H1 (cell line): ENCODE measurements at regions not wholly inside any gene's neighbourhood (a gene's known extent, or its start where the extent isn't known, plus 50 kb on each side); places are given as distances from the start of the nearest gene placed in this dataset.

Experiments
- CTCF ChIA-PET: fragments of 300-600 bp; sonication (Branson Sonifier 250); formaldehyde crosslinking; loops from one replicate; lab custom pipeline; 2021; ENCODE audit not compliant: partially characterized antibody; lab: Charles Lee
- POLR2A ChIA-PET: fragments of 300-600 bp; sonication (Branson Sonifier 250); formaldehyde crosslinking; loops from one replicate; lab custom pipeline; 2021; ENCODE audit warnings: inconsistent platforms; ENCODE audit not compliant: partially characterized antibody; lab: Charles Lee
- DNase-seq, 2 experiments: peaks; one replicate each; pipeline versions ENCODE4 v3.0.0 to v3.0.0-alpha.2; 2010 to 2022; ENCODE audit warnings: low spot score in 2 of 2, low read depth in 1 of 2, mixed read lengths in 1 of 2
- FAIRE-seq: peaks from 2 replicates; lab custom pipeline; 2011; peaks lifted over from hg19 to GRCh38; lab: Jason Lieb, UNC
- H2AFZ ChIP-seq: 2 replicates; pipeline ENCODE4 v1.8.1; 2012; ENCODE audit warnings: low read length, inconsistent platforms
- H2AK5ac ChIP-seq: 2 replicates; pipeline ENCODE4 v1.6.1; 2013; ENCODE audit warnings: low read depth, low read length
- H2BK120ac ChIP-seq: replicated peaks from 2 replicates; pipeline ENCODE3; 2013; ENCODE audit warnings: low read depth, low read length, inconsistent platforms
- H2BK12ac ChIP-seq: 2 replicates; pipeline ENCODE4 v1.6.1; 2013; ENCODE audit warnings: low read depth, low read length
- H2BK15ac ChIP-seq: 2 replicates; pipeline ENCODE4 v1.6.1; 2013; ENCODE audit warnings: low read length
- H2BK20ac ChIP-seq: 2 replicates; pipeline ENCODE4 v1.6.1; 2013; ENCODE audit warnings: low read length
- H2BK5ac ChIP-seq: 2 replicates; pipeline ENCODE4 v1.6.1; 2013; ENCODE audit warnings: low read depth, low read length
- H3K14ac ChIP-seq: 2 replicates; pipeline ENCODE4 v1.6.1; 2013; ENCODE audit warnings: inconsistent platforms; ENCODE audit not compliant: insufficient read length
- H3K18ac ChIP-seq: 2 replicates; pipeline ENCODE4 v1.6.1; 2013; ENCODE audit warnings: low read length; ENCODE audit errors: extremely low read depth
- H3K23ac ChIP-seq: 2 replicates; pipeline ENCODE4 v1.6.1; 2013; ENCODE audit warnings: inconsistent platforms; ENCODE audit not compliant: insufficient read length
- H3K23me2 ChIP-seq: 2 replicates; pipeline ENCODE4 v1.6.1; 2013; ENCODE audit warnings: low read depth, low read length
- H3K27ac ChIP-seq: 2 replicates; pipeline ENCODE4 v1.6.1; 2011; ENCODE audit warnings: low read depth, low read length, inconsistent platforms
- H3K27me3 ChIP-seq, 4 experiments: replicated peaks in 1 of 4; 1 replicate in 1 of 4; 2 replicates in 3 of 4; pipeline versions ENCODE4 v1.6.1 to v1.8.1; 2011 to 2013; ENCODE audit warnings: low read length in 3 of 4, mild to moderate bottlenecking in 3 of 4, inconsistent platforms in 2 of 4, mixed read lengths in 2 of 4, moderate library complexity in 1 of 4; ENCODE audit not compliant: control insufficient read depth in 3 of 4, insufficient read depth in 3 of 4; ENCODE audit errors: extremely low read depth in 1 of 4
- H3K36me3 ChIP-seq, 4 experiments: 2 replicates each; pipeline versions ENCODE4 v1.6.1 to v1.8.1; 2011 to 2013; ENCODE audit warnings: mild to moderate bottlenecking in 4 of 4, low read length in 3 of 4, moderate library complexity in 2 of 4, control low read depth in 1 of 4, inconsistent platforms in 1 of 4; ENCODE audit not compliant: insufficient read depth in 4 of 4, control insufficient read depth in 2 of 4
- H3K4ac ChIP-seq: replicated peaks from 2 replicates; pipeline ENCODE3; 2013; ENCODE audit warnings: low read length, low read depth, mixed read lengths, inconsistent platforms; ENCODE audit not compliant: insufficient read length
- H3K4me1 ChIP-seq, 4 experiments: replicated peaks in 1 of 4; 1 replicate in 1 of 4; 2 replicates in 3 of 4; pipeline versions ENCODE4 v1.6.1 to v1.8.1; 2011 to 2013; ENCODE audit warnings: low read length in 3 of 4, inconsistent platforms in 2 of 4, mixed read lengths in 1 of 4; ENCODE audit not compliant: insufficient read depth in 4 of 4, control insufficient read depth in 3 of 4
- H3K4me2 ChIP-seq, 2 experiments: 2 replicates each; pipeline versions ENCODE4 v1.6.1 to v1.8.1; 2011 to 2013; ENCODE audit warnings: low read depth in 2 of 2, low read length in 2 of 2, control low read depth in 1 of 2, inconsistent platforms in 1 of 2, mild to moderate bottlenecking in 1 of 2; ENCODE audit not compliant: insufficient read depth in 1 of 2
- H3K4me3 ChIP-seq, 4 experiments: fragments of 200-600, 300-600 bp in 1 of 4; sonication (generic), shearing (Covaris generic), sonication (Bioruptor Twin) in 1 of 4; 2 replicates each; pipeline versions ENCODE4 v1.5.1 to v1.8.1; 2011 to 2016; ENCODE audit warnings: low read length in 4 of 4, low read depth in 3 of 4, control low read depth in 2 of 4, inconsistent platforms in 2 of 4, mild to moderate bottlenecking in 2 of 4, mixed read lengths in 1 of 4, moderate library complexity in 1 of 4; ENCODE audit not compliant: insufficient read depth in 2 of 4; ENCODE audit errors: extremely low read depth in 1 of 4
- H3K56ac ChIP-seq: replicated peaks from 2 replicates; pipeline ENCODE3; 2013; ENCODE audit warnings: low read depth, mild to moderate bottlenecking, mixed read lengths, low read length, inconsistent platforms; ENCODE audit not compliant: insufficient read length
- H3K79me1 ChIP-seq: 2 replicates; pipeline ENCODE4 v1.6.1; 2013; ENCODE audit warnings: low read depth, low read length, control low read depth
- H3K79me2 ChIP-seq, 2 experiments: 2 replicates each; pipeline versions ENCODE4 v1.6.1 to v1.8.1; 2012 to 2013; ENCODE audit warnings: low read length in 2 of 2, mild to moderate bottlenecking in 2 of 2, inconsistent platforms in 1 of 2; ENCODE audit not compliant: insufficient read depth in 2 of 2, control insufficient read depth in 1 of 2
- H3K9ac ChIP-seq, 4 experiments: replicated peaks in 1 of 4; 1 replicate in 1 of 4; 2 replicates in 3 of 4; pipeline versions ENCODE4 v1.6.1 to v1.8.1; 2011 to 2013; ENCODE audit warnings: low read depth in 3 of 4, low read length in 3 of 4, control low read depth in 2 of 4, mild to moderate bottlenecking in 2 of 4, moderate library complexity in 2 of 4, inconsistent platforms in 1 of 4; ENCODE audit errors: extremely low read depth in 1 of 4
- H3K9me3 ChIP-seq, 2 experiments: 2 replicates each; pipeline versions ENCODE4 v1.6.1 to v1.8.1; 2012 to 2013; ENCODE audit warnings: mild to moderate bottlenecking in 2 of 2, moderate library complexity in 2 of 2, control low read depth in 1 of 2, inconsistent platforms in 1 of 2, low read depth in 1 of 2, low read length in 1 of 2, mixed read lengths in 1 of 2; ENCODE audit not compliant: insufficient read depth in 2 of 2
- H4K20me1 ChIP-seq, 2 experiments: replicated peaks in 1 of 2; 2 replicates each; pipeline versions ENCODE3 to v1.8.1; 2011 to 2013; ENCODE audit warnings: inconsistent platforms in 2 of 2, low read length in 2 of 2, mild to moderate bottlenecking in 1 of 2; ENCODE audit not compliant: insufficient read depth in 2 of 2, control insufficient read depth in 1 of 2
- H4K5ac ChIP-seq: 2 replicates; pipeline ENCODE4 v1.6.1; 2013; ENCODE audit warnings: low read length, low read depth, mixed read lengths, inconsistent platforms; ENCODE audit not compliant: insufficient read length
- H4K8ac ChIP-seq: 2 replicates; pipeline ENCODE4 v1.8.0; 2013; ENCODE audit warnings: mild to moderate bottlenecking, moderate library complexity, low read length, inconsistent platforms; ENCODE audit not compliant: insufficient read depth; ENCODE audit errors: extremely low read depth
- H4K91ac ChIP-seq: replicated peaks from 2 replicates; pipeline ENCODE3; 2013; ENCODE audit warnings: low read length, mixed read lengths, inconsistent platforms; ENCODE audit not compliant: insufficient read length
- WGBS, 2 experiments: shearing (Covaris generic) in 1 of 2; methylation state at CpG; one replicate each; pipeline versions ENCODE4 v1.1.6 to v1.1.7; 2013 to 2015; ENCODE audit warnings: low lambda C conversion rate in 2 of 2, mixed read lengths in 2 of 2, inconsistent platforms in 1 of 2, low coverage in 1 of 2, missing lambda C conversion rate in 1 of 2; ENCODE audit not compliant: insufficient replicate concordance in 2 of 2, insufficient coverage in 1 of 2, insufficient read length in 1 of 2; ENCODE audit errors: extremely low coverage in 1 of 2, missing lambda C conversion rate in 1 of 2; 5-methylcytosine and 5-hydroxymethylcytosine counted together
- TF ChIP-seq, protein P1 (sequence below): fragments of 300-600 bp; sonication (generic); IDR thresholded peaks from 2 replicates; pipeline ENCODE4 v1.7.1; 2012; ENCODE audit warnings: low read length, moderate library complexity, mild to moderate bottlenecking, inconsistent platforms; ENCODE audit not compliant: insufficient replicate concordance

DNA sequence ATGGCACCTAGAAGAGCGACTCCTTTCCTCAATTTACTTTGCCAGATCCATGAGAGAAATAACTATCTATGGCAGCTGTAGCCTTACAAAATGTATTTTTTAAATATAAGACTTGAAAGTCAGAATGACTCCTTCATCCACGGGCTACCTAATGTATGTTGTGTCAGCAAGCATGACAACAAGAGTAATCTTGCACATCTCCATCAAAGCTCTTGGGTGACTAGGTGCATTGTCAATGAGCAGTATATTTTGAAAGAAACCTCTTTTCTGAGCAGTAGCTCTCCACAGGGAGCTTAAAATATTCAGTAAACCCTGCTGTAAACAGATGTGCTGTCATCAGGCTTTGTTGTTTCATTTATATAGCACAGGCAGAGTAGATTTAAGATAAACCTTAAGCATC lies 757.2 kb upstream of the PHF14 start:
- no peak overlapping the region for H2BK15ac ChIP-seq
- H4K8ac ChIP-seq = no peak overlapping the region
- H3K27ac ChIP-seq = no peak overlapping the region
- POLR2A ChIA-PET = no interaction called here
- H2AK5ac ChIP-seq = no peak overlapping the region
- H3K4me2 ChIP-seq = no peak overlapping the region
- no peak overlapping the region for H3K4ac ChIP-seq
- no peaks in the 10 kb centered on the region for H3K36me3 ChIP-seq
- DNase-seq = no peak
- H3K9me3 ChIP-seq = no peaks in the 10 kb centered on the region; a peak in 2 of 4 replicates
- no peak overlapping the region for H2BK20ac ChIP-seq
- H3K79me2 ChIP-seq = no peaks in the 10 kb centered on the region
- H4K20me1 ChIP-seq = no peaks in the 10 kb centered on the region
- no peak overlapping the region for H2BK5ac ChIP-seq
- no peak for FAIRE-seq
- no peak overlapping the region for H3K9ac ChIP-seq
- no peaks in the 10 kb centered on the region for H3K4me1 ChIP-seq
- H3K79me1 ChIP-seq = no peaks in the 10 kb centered on the region
- H3K18ac ChIP-seq = no peak overlapping the region
- no peak overlapping the region for H3K56ac ChIP-seq
- 93% methylated on average over 2 of the region's 2 CpGs; no CpG with 5 or more reads in 1 of the 2 experiments for WGBS, 2 experiments
- no peak overlapping the region for H3K23ac ChIP-seq
- H3K27me3 ChIP-seq = no peaks in the 10 kb centered on the region
- no peaks in the 10 kb centered on the region for H3K23me2 ChIP-seq
- H2AFZ ChIP-seq = no peak overlapping the region
- no peak overlapping the region for H2BK12ac ChIP-seq
- no peak overlapping the region for H3K14ac ChIP-seq
- no peak overlapping the region for H3K4me3 ChIP-seq
- CTCF ChIA-PET = no interaction called here
- H2BK120ac ChIP-seq = no peak overlapping the region
- no peak overlapping the region for H4K91ac ChIP-seq
- H4K5ac ChIP-seq = no peak overlapping the region
- TF ChIP-seq, protein P1, sequence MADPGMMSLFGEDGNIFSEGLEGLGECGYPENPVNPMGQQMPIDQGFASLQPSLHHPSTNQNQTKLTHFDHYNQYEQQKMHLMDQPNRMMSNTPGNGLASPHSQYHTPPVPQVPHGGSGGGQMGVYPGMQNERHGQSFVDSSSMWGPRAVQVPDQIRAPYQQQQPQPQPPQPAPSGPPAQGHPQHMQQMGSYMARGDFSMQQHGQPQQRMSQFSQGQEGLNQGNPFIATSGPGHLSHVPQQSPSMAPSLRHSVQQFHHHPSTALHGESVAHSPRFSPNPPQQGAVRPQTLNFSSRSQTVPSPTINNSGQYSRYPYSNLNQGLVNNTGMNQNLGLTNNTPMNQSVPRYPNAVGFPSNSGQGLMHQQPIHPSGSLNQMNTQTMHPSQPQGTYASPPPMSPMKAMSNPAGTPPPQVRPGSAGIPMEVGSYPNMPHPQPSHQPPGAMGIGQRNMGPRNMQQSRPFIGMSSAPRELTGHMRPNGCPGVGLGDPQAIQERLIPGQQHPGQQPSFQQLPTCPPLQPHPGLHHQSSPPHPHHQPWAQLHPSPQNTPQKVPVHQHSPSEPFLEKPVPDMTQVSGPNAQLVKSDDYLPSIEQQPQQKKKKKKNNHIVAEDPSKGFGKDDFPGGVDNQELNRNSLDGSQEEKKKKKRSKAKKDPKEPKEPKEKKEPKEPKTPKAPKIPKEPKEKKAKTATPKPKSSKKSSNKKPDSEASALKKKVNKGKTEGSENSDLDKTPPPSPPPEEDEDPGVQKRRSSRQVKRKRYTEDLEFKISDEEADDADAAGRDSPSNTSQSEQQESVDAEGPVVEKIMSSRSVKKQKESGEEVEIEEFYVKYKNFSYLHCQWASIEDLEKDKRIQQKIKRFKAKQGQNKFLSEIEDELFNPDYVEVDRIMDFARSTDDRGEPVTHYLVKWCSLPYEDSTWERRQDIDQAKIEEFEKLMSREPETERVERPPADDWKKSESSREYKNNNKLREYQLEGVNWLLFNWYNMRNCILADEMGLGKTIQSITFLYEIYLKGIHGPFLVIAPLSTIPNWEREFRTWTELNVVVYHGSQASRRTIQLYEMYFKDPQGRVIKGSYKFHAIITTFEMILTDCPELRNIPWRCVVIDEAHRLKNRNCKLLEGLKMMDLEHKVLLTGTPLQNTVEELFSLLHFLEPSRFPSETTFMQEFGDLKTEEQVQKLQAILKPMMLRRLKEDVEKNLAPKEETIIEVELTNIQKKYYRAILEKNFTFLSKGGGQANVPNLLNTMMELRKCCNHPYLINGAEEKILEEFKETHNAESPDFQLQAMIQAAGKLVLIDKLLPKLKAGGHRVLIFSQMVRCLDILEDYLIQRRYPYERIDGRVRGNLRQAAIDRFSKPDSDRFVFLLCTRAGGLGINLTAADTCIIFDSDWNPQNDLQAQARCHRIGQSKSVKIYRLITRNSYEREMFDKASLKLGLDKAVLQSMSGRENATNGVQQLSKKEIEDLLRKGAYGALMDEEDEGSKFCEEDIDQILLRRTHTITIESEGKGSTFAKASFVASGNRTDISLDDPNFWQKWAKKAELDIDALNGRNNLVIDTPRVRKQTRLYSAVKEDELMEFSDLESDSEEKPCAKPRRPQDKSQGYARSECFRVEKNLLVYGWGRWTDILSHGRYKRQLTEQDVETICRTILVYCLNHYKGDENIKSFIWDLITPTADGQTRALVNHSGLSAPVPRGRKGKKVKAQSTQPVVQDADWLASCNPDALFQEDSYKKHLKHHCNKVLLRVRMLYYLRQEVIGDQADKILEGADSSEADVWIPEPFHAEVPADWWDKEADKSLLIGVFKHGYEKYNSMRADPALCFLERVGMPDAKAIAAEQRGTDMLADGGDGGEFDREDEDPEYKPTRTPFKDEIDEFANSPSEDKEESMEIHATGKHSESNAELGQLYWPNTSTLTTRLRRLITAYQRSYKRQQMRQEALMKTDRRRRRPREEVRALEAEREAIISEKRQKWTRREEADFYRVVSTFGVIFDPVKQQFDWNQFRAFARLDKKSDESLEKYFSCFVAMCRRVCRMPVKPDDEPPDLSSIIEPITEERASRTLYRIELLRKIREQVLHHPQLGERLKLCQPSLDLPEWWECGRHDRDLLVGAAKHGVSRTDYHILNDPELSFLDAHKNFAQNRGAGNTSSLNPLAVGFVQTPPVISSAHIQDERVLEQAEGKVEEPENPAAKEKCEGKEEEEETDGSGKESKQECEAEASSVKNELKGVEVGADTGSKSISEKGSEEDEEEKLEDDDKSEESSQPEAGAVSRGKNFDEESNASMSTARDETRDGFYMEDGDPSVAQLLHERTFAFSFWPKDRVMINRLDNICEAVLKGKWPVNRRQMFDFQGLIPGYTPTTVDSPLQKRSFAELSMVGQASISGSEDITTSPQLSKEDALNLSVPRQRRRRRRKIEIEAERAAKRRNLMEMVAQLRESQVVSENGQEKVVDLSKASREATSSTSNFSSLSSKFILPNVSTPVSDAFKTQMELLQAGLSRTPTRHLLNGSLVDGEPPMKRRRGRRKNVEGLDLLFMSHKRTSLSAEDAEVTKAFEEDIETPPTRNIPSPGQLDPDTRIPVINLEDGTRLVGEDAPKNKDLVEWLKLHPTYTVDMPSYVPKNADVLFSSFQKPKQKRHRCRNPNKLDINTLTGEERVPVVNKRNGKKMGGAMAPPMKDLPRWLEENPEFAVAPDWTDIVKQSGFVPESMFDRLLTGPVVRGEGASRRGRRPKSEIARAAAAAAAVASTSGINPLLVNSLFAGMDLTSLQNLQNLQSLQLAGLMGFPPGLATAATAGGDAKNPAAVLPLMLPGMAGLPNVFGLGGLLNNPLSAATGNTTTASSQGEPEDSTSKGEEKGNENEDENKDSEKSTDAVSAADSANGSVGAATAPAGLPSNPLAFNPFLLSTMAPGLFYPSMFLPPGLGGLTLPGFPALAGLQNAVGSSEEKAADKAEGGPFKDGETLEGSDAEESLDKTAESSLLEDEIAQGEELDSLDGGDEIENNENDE = no peak
